ENCODE measurements at regions not wholly inside any gene's neighbourhood (a gene's known extent, or its start where the extent isn't known, plus 50 kb on each side); places are given as distances from the start of the nearest gene placed in this dataset.

DNA sequence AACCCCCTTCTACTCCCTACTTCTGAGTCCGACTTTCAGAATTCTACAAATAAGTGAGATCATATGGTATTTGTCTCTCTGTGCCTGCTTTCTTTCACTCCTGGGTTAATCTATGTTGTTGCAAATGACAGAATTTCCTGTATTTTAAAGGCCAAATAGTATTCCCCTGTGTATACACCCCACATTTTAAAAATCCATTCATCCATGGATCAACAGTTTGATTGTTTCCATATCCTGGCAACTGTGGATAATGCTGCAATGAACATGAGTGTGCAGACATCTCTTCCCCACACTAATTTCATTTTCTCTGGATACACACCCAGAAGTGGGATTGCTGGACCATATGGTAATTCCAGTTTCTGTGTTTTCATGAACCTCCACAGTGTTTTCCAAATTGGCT is 225.8 kb upstream of the TCERG1L start:
- no peaks in the 10 kb centered on the region; the same call in 2 of the 3 replicates for H3K9me3 ChIP-seq
- 0% methylated on average over 1 of the region's 1 CpG for WGBS (ENCODE audit: missing lambda C conversion rate)
- no peak overlapping the region for H3K27ac ChIP-seq
- TF ChIP-seq SREBF2 (IDR thresholded peaks at IDR 0.05): no peak
- H3K4me1 ChIP-seq: no peaks in the 10 kb centered on the region
- no peak for ATAC-seq
- H3K4me2 ChIP-seq: no peak overlapping the region
- no peak overlapping the region for H3K4me3 ChIP-seq
- ChIA-PET POLR2A (no interaction called here), CTCF (no interaction called here)
- DNase-seq (ENCODE audit: low read depth in 1 of 2, low spot score in 1 of 2): no peak
- FAIRE-seq: no peak

DNA sequence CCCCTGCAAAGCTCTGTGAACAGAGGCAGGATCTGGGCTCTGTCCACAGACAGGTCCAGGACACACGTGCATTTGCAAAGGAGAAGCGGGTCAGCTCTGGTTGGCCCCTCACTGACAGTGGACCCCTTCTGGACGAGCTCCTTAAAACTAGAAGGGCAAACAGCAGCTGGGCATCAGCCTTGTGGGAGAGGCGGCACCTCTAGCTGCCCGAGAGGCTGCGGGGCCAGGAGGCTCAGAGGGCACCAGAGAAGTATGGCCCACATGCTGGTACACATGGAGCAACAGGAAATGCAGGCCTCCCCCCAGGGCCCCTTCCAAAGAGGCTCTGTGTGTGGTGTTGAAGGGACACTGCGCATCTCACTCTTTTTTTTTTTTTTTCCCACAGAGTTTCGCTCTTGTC is 233.0 kb upstream of the TCERG1L start:
- TF ChIP-seq, protein P1, sequence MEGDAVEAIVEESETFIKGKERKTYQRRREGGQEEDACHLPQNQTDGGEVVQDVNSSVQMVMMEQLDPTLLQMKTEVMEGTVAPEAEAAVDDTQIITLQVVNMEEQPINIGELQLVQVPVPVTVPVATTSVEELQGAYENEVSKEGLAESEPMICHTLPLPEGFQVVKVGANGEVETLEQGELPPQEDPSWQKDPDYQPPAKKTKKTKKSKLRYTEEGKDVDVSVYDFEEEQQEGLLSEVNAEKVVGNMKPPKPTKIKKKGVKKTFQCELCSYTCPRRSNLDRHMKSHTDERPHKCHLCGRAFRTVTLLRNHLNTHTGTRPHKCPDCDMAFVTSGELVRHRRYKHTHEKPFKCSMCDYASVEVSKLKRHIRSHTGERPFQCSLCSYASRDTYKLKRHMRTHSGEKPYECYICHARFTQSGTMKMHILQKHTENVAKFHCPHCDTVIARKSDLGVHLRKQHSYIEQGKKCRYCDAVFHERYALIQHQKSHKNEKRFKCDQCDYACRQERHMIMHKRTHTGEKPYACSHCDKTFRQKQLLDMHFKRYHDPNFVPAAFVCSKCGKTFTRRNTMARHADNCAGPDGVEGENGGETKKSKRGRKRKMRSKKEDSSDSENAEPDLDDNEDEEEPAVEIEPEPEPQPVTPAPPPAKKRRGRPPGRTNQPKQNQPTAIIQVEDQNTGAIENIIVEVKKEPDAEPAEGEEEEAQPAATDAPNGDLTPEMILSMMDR (IDR thresholded peaks at IDR 0.05): no peak
- TF ChIP-seq, protein P2, sequence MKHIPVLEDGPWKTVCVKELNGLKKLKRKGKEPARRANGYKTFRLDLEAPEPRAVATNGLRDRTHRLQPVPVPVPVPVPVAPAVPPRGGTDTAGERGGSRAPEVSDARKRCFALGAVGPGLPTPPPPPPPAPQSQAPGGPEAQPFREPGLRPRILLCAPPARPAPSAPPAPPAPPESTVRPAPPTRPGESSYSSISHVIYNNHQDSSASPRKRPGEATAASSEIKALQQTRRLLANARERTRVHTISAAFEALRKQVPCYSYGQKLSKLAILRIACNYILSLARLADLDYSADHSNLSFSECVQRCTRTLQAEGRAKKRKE (CRISPR knock-in tag; IDR thresholded peaks at IDR 0.05; ENCODE audit: low read depth): no peak
- TF ChIP-seq, protein P3, sequence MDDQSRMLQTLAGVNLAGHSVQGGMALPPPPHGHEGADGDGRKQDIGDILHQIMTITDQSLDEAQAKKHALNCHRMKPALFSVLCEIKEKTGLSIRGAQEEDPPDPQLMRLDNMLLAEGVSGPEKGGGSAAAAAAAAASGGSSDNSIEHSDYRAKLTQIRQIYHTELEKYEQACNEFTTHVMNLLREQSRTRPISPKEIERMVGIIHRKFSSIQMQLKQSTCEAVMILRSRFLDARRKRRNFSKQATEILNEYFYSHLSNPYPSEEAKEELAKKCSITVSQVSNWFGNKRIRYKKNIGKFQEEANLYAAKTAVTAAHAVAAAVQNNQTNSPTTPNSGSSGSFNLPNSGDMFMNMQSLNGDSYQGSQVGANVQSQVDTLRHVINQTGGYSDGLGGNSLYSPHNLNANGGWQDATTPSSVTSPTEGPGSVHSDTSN (IDR thresholded peaks at IDR 0.05): no peak
- TF ChIP-seq RFX5 (IDR thresholded peaks at IDR 0.05): no peak
- no peak for TF ChIP-seq TFCP2L1 (CRISPR knock-in tag; IDR thresholded peaks at IDR 0.05)
- no peak for TF ChIP-seq ZNF302 (CRISPR knock-in tag; IDR thresholded peaks at IDR 0.05)
- TF ChIP-seq FOSB (CRISPR knock-in tag; IDR thresholded peaks at IDR 0.05): no peak
- TF ChIP-seq, protein P4, sequence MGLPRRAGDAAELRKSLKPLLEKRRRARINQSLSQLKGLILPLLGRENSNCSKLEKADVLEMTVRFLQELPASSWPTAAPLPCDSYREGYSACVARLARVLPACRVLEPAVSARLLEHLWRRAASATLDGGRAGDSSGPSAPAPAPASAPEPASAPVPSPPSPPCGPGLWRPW (IDR thresholded peaks at IDR 0.05): no peak
- TF ChIP-seq MAFK (IDR thresholded peaks at IDR 0.05; ENCODE audit: partially characterized antibody): no peak
- TF ChIP-seq SMC3 (IDR thresholded peaks at IDR 0.05): no peak
- TF ChIP-seq RNF2 (IDR thresholded peaks at IDR 0.05; ENCODE audit: borderline replicate concordance, low read depth): no peak
- TF ChIP-seq ZC3H11A (IDR thresholded peaks at IDR 0.05): no peak
- Histone ChIP-seq H3K27ac (no peak overlapping the region), H3K4me3 (no peak overlapping the region), H3K4me2 (no peak overlapping the region), H3K4me1 (no peaks in the 10 kb centered on the region), H3K9me3 (no peaks in the 10 kb centered on the region)
- POLR2A ChIA-PET: no interaction called here
- ATAC-seq: no peak
- WGBS (ENCODE audit: missing lambda C conversion rate): 12% methylated on average over 8 of the region's 8 CpGs
- CTCF ChIA-PET: interaction anchor here (0.7 to 1.9 kb wide), 3 partner anchors 9 to 342 kb away, joined by 3 to 5 read pairs (median 3); no protein-coding TSS in a partner anchor
- DNase-seq (ENCODE audit: low read depth in 1 of 2, low spot score in 1 of 2): no peak
- no peak for FAIRE-seq

DNA sequence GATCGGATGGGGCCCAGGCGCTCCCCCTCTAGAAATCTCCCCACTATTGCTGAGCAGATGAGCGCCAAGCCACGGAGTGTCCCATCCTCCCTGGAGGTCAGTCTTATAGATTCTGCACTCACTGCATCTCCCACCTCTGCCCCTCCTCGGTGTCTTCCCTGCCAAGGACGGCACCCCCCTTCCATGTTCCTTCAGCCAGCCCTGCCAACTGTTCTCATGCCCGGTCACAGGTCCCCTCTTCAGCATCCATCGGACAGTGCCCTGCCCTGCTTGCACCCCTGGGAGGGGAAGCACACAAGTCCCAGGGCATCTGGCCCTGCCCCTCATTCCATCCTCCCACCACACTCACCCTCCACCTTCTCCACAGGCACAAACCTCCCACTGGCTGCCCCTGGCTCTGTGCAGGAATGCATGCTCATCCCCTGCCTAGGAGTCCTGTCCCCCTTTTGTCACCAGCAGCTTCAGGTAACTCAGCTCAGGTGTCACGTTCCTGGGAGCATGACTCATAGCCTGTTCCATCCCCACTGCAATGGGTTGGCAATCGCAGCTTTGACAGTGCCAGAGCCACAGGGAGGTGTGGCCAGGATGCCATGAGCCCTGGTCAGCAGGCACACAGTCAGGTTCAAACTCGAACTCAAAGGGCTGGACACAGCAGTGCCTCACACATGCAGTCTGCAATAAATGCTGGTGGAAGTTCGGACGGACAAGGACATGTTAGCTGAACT is 234.7 kb upstream of the TCERG1L start:
- Histone ChIP-seq H3K9me3 (no peaks in the 10 kb centered on the region), H3K4me3 (no peak overlapping the region), H3K27ac (no peak overlapping the region), H3K4me2 (no peak overlapping the region), H3K4me1 (no peaks in the 10 kb centered on the region)
- FAIRE-seq (no peak), DNase-seq (ENCODE audit: low read depth in 1 of 2, low spot score in 1 of 2) (no peak), ATAC-seq (no peak)
- TF ChIP-seq RFX5 (IDR thresholded peaks at IDR 0.05): no peak
- POLR2A ChIA-PET: no interaction called here
- 16% methylated on average over 12 of the region's 13 CpGs for WGBS (ENCODE audit: missing lambda C conversion rate)
- CTCF ChIA-PET: interaction anchor here (1.0 kb wide), 1 partner anchor 15 kb away, joined by 3 read pairs; no protein-coding TSS in a partner anchor

DNA sequence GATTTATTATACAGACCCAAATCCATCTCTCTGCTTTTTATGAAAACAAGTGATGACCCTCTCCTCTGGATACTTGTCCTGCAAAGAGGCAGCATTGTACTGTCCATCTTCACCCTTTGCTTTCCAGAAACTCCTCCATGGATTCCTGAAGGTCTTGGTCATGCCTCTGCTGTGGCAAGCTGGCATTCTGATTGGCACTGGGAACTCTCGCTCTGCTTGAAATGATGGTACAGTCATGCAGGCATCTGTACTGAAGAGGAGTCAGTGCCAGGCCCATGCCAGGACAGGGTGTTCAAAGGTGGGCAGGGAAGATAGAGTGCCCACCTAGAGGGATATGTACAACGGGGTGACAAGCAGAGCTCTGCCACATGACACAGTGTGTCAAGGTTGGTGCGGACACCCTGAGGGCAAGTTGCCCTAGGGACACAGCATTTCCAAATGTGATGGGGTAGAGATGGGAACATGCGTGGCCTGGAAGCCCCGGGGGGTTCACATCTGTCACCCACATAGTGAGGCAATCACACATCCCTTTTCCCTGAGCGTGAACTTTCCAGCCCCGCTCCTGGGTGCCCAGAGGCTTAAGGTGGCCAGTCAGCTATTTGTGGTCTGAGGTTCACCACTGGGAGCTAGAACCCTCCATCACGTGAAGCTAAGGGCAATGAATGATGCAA is 235.7 kb upstream of the TCERG1L start:
- Histone ChIP-seq H3K4me3 (no peak overlapping the region), H3K27ac (no peak overlapping the region), H3K4me1 (no peaks in the 10 kb centered on the region), H3K9me3 (no peaks in the 10 kb centered on the region), H3K4me2 (no peak overlapping the region)
- ATAC-seq (no peak; a peak in 1 of 6 replicates), DNase-seq (ENCODE audit: low read depth in 1 of 2, low spot score in 1 of 2) (no peak), FAIRE-seq (no peak)
- POLR2A ChIA-PET: no interaction called here
- WGBS (ENCODE audit: missing lambda C conversion rate): 35% methylated on average over 8 of the region's 8 CpGs
- CTCF ChIA-PET: no interaction called here
- TF ChIP-seq PHF8 (IDR thresholded peaks at IDR 0.05; ENCODE audit: borderline replicate concordance, low read depth) (no peak), CEBPB (IDR thresholded peaks at IDR 0.05) (no peak), ZFP36 (IDR thresholded peaks at IDR 0.05; ENCODE audit: borderline replicate concordance, partially characterized antibody) (no peak), HOXB13 (CRISPR knock-in tag; IDR thresholded peaks at IDR 0.05; ENCODE audit: low read depth) (no peak), RAD21 (conservative IDR thresholded peaks at IDR 0.05 in 1 of 2, IDR thresholded peaks at IDR 0.05 in 1 of 2) (no peak), POLR2AphosphoS2 (conservative IDR thresholded peaks at IDR 0.05; ENCODE audit: low read length) (no peak), JUN (IDR thresholded peaks at IDR 0.05) (no peak), ZC3H11A (IDR thresholded peaks at IDR 0.05) (no peak)
- TF ChIP-seq, protein P5, sequence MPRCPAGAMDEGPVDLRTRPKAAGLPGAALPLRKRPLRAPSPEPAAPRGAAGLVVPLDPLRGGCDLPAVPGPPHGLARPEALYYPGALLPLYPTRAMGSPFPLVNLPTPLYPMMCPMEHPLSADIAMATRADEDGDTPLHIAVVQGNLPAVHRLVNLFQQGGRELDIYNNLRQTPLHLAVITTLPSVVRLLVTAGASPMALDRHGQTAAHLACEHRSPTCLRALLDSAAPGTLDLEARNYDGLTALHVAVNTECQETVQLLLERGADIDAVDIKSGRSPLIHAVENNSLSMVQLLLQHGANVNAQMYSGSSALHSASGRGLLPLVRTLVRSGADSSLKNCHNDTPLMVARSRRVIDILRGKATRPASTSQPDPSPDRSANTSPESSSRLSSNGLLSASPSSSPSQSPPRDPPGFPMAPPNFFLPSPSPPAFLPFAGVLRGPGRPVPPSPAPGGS (IDR thresholded peaks at IDR 0.05): no peak
- TF ChIP-seq, protein P6, sequence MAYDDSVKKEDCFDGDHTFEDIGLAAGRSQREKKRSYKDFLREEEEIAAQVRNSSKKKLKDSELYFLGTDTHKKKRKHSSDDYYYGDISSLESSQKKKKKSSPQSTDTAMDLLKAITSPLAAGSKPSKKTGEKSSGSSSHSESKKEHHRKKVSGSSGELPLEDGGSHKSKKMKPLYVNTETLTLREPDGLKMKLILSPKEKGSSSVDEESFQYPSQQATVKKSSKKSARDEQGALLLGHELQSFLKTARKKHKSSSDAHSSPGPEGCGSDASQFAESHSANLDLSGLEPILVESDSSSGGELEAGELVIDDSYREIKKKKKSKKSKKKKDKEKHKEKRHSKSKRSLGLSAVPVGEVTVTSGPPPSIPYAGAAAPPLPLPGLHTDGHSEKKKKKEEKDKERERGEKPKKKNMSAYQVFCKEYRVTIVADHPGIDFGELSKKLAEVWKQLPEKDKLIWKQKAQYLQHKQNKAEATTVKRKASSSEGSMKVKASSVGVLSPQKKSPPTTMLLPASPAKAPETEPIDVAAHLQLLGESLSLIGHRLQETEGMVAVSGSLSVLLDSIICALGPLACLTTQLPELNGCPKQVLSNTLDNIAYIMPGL (CRISPR knock-in tag; IDR thresholded peaks at IDR 0.05; ENCODE audit: borderline replicate concordance): no peak
